ENCODE measurements at regions not wholly inside any gene's neighbourhood (a gene's known extent, or its start where the extent isn't known, plus 50 kb on each side); places are given as distances from the start of the nearest gene placed in this dataset.
"Not testable (repeated sequence)": the region's sequence is repeated elsewhere in the genome, so short reads cannot be mapped to it uniquely, and the experiment has no call there.

- TF ChIP-seq SP1 (IDR thresholded peaks at IDR 0.05); GABPA (IDR thresholded peaks at IDR 0.05 in 1 of 2, conservative IDR thresholded peaks at IDR 0.05 in 1 of 2); CTCF (IDR thresholded peaks at IDR 0.05; ENCODE audit: low read depth, low read length, missing input control); MAX (IDR thresholded peaks at IDR 0.05); TAF1 (conservative IDR thresholded peaks at IDR 0.05); HNF4A (conservative IDR thresholded peaks at IDR 0.05): not testable (repeated sequence)
Measured at GRCh38 chr2:87505239-87505638, 242.6 kb upstream of the PLGLB2 start.
